ENCODE measurements at regions not wholly inside any gene's neighbourhood (a gene's known extent, or its start where the extent isn't known, plus 50 kb on each side); places are given as distances from the start of the nearest gene placed in this dataset.
A peak's percentile ranks its signal among the peaks of the same experiment; 100 is the strongest.

DNA sequence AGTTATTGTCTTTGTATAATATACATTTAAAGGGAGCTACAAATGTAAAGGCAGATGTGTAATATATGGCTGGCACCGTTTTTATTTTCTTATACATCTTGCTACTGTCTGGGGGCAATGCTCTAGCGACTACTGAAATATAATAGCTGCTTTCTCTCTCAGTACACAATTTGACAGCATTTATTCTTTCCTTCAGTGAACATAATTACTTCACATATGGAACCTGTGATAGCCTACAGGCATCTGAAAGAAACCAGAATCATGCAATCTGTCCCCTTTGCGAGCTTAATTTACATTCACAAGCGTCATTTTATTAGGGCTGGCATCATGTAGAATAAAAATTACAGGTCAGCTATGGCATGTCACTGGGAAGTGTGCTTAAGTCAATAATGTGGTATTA lies 557.5 kb upstream of the PTBP2 start:
- no peak overlapping the region for H3K27ac ChIP-seq
- ATAC-seq (ENCODE audit: low FRiP score in 2 of 2) (no peak), DNase-seq (no peak)
- H3K4me1 ChIP-seq, result no peaks in the 10 kb centered on the region
- no peaks in the 10 kb centered on the region for H3K27me3 ChIP-seq
- no peak overlapping the region for H3K4me3 ChIP-seq
- WGBS, 2 donors, result 79 to 87% methylated on average over 4 of the region's 4 CpGs
- H3K9me3 ChIP-seq, result no peaks in the 10 kb centered on the region
- H3K36me3 ChIP-seq, result no peaks in the 10 kb centered on the region
- no peak for TF ChIP-seq EP300 (IDR thresholded peaks at IDR 0.05)
- TF ChIP-seq POLR2AphosphoS5 (IDR thresholded peaks at IDR 0.05), result no peak
- TF ChIP-seq, protein P1, sequence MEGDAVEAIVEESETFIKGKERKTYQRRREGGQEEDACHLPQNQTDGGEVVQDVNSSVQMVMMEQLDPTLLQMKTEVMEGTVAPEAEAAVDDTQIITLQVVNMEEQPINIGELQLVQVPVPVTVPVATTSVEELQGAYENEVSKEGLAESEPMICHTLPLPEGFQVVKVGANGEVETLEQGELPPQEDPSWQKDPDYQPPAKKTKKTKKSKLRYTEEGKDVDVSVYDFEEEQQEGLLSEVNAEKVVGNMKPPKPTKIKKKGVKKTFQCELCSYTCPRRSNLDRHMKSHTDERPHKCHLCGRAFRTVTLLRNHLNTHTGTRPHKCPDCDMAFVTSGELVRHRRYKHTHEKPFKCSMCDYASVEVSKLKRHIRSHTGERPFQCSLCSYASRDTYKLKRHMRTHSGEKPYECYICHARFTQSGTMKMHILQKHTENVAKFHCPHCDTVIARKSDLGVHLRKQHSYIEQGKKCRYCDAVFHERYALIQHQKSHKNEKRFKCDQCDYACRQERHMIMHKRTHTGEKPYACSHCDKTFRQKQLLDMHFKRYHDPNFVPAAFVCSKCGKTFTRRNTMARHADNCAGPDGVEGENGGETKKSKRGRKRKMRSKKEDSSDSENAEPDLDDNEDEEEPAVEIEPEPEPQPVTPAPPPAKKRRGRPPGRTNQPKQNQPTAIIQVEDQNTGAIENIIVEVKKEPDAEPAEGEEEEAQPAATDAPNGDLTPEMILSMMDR (IDR thresholded peaks at IDR 0.05), result no peak
- no peak for TF ChIP-seq POLR2A (IDR thresholded peaks at IDR 0.05)

DNA sequence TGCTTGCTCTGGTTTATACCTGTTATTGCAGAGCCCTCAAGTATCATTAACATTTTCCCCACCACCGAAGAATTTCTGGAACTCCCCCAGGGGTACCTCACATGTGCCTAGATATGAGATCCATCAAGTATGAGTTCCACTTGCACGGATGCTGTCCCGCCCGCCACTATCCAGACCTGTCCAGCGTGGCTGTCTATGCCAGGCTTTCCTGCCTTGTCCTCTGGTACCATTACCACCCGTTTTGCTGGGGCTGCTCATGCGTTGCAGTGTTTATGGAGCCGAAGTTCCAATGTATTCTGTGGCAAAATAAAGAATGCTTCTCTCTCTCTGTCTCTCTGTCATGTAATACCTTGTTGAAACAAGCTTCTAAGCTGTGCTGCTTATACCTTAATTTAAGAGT lies 543.5 kb upstream of the PTBP2 start:
- Histone ChIP-seq H3K27ac (no peak overlapping the region), H3K4me1 (no peaks in the 10 kb centered on the region), H3K27me3 (no peaks in the 10 kb centered on the region), H3K9me3 (no peaks in the 10 kb centered on the region), H3K36me3 (no peaks in the 10 kb centered on the region), H3K4me3 (no peak overlapping the region)
- no peak for ATAC-seq (ENCODE audit: low FRiP score in 2 of 2)
- TF ChIP-seq, protein P1 (IDR thresholded peaks at IDR 0.05), result no peak
- TF ChIP-seq POLR2AphosphoS5 (IDR thresholded peaks at IDR 0.05), result no peak
- no peak for TF ChIP-seq EP300 (IDR thresholded peaks at IDR 0.05)
- TF ChIP-seq POLR2A (IDR thresholded peaks at IDR 0.05), result no peak
- 81 to 91% methylated on average over 8 of the region's 8 CpGs for WGBS, 2 donors
- DNase-seq, result peak in 1 of 2 donors; percentile 5

DNA sequence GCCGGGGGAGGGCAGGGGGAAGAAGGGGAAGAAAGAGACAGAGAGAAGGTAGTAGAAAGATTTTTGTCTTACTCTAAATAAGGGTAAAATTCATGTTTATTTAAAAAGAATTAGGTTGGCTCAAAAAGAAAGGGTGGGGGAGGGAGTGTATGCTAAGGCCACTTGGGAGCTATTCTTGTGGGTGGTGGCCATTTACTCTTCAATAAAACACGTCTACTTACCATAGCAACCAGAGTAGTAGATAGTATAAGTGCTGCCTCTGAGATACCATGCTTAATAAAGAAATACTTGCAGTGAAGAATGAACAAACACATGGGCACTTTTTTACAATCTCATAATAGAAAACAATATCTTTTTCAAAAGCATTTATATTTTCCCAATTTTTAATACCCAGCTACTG lies 538.1 kb upstream of the PTBP2 start:
- Histone ChIP-seq H3K4me1 (no peaks in the 10 kb centered on the region), H3K4me3 (no peak overlapping the region), H3K36me3 (no peaks in the 10 kb centered on the region), H3K27me3 (no peaks in the 10 kb centered on the region), H3K9me3 (no peaks in the 10 kb centered on the region), H3K27ac (no peak overlapping the region)
- ATAC-seq (ENCODE audit: low FRiP score in 2 of 2) (no peak), DNase-seq (no peak)
- TF ChIP-seq, protein P1 (IDR thresholded peaks at IDR 0.05), result no peak
- no peak for TF ChIP-seq POLR2AphosphoS5 (IDR thresholded peaks at IDR 0.05)
- no peak for TF ChIP-seq EP300 (IDR thresholded peaks at IDR 0.05)
- TF ChIP-seq POLR2A (IDR thresholded peaks at IDR 0.05), result no peak
- 73 to 76% methylated on average over 2 of the region's 2 CpGs for WGBS, 2 donors

DNA sequence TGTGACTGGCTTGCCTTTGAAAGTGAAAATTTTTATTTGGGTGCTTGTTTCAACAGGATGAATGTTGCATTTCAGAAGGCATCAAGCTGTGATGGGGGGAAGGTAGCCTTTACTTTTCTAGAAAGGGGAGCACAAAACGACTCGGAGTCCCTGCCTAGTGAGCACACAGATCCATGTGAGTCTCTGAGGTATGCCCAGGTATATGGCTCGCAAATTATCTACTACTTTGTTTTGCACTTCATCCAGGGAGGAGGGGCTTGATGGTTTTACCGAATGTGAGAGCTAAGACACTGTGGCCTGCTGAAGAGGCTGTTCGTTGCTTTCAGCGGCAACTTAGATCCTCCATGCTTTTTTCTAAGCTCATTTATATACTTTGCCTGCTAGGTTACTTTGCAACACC lies 537.7 kb upstream of the PTBP2 start:
- no peaks in the 10 kb centered on the region for H3K9me3 ChIP-seq
- 65 to 72% methylated on average over 6 of the region's 6 CpGs for WGBS, 2 donors
- H3K4me3 ChIP-seq, result no peak overlapping the region
- no peaks in the 10 kb centered on the region for H3K27me3 ChIP-seq
- no peaks in the 10 kb centered on the region for H3K36me3 ChIP-seq
- TF ChIP-seq EP300 (IDR thresholded peaks at IDR 0.05), result no peak
- TF ChIP-seq POLR2AphosphoS5 (IDR thresholded peaks at IDR 0.05), result no peak
- TF ChIP-seq, protein P1 (IDR thresholded peaks at IDR 0.05), result no peak
- no peak for TF ChIP-seq POLR2A (IDR thresholded peaks at IDR 0.05)
- ATAC-seq (ENCODE audit: low FRiP score in 2 of 2), result no peak
- DNase-seq, result no peak
- no peak overlapping the region for H3K27ac ChIP-seq
- H3K4me1 ChIP-seq, result no peaks in the 10 kb centered on the region

DNA sequence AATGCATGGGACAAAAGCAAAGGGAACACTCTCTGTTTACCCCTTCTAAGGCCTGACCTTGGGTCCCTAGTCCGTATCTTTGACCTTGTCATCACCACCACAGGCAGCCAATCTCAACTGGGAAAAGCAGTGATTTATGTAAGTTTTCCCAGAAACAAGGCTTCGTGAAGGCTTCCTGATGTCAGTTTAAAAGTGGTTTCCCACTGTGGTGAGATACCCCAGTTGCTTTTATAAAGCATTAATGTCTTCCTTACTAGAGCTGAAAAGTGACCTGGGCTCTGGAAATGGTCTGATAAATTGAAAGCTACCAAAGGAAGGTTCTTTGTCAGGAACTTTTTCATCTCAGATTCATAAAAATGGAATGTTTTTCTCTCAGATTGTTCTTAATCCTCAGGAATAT lies 536.4 kb upstream of the PTBP2 start:
- ATAC-seq (ENCODE audit: low FRiP score in 2 of 2), result no peak
- no peak overlapping the region for H3K4me3 ChIP-seq
- DNase-seq, result no peak
- TF ChIP-seq, protein P1 (IDR thresholded peaks at IDR 0.05), result no peak
- TF ChIP-seq POLR2A (IDR thresholded peaks at IDR 0.05) (no peak), EP300 (IDR thresholded peaks at IDR 0.05) (no peak), POLR2AphosphoS5 (IDR thresholded peaks at IDR 0.05) (no peak)
- H3K4me1 ChIP-seq, result no peaks in the 10 kb centered on the region
- no peaks in the 10 kb centered on the region for H3K9me3 ChIP-seq
- H3K27ac ChIP-seq, result no peak overlapping the region
- no peaks in the 10 kb centered on the region for H3K27me3 ChIP-seq
- WGBS, 2 donors, result 56 to 68% methylated on average over 2 of the region's 2 CpGs
- H3K36me3 ChIP-seq, result no peaks in the 10 kb centered on the region

Measured in upper lobe of left lung (tissue), 6 donors.